ENCODE measurements at regions not wholly inside any gene's neighbourhood (a gene's known extent, or its start where the extent isn't known, plus 50 kb on each side); places are given as distances from the start of the nearest gene placed in this dataset.

- TF ChIP-seq EP300 (IDR thresholded peaks at IDR 0.05) (no peak), POLR2A (IDR thresholded peaks at IDR 0.05) (no peak)
- TF ChIP-seq, protein P1, sequence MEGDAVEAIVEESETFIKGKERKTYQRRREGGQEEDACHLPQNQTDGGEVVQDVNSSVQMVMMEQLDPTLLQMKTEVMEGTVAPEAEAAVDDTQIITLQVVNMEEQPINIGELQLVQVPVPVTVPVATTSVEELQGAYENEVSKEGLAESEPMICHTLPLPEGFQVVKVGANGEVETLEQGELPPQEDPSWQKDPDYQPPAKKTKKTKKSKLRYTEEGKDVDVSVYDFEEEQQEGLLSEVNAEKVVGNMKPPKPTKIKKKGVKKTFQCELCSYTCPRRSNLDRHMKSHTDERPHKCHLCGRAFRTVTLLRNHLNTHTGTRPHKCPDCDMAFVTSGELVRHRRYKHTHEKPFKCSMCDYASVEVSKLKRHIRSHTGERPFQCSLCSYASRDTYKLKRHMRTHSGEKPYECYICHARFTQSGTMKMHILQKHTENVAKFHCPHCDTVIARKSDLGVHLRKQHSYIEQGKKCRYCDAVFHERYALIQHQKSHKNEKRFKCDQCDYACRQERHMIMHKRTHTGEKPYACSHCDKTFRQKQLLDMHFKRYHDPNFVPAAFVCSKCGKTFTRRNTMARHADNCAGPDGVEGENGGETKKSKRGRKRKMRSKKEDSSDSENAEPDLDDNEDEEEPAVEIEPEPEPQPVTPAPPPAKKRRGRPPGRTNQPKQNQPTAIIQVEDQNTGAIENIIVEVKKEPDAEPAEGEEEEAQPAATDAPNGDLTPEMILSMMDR (IDR thresholded peaks at IDR 0.05): no peak
Observed at GRCh38 chr13:40875583-40875982, 86.2 kb downstream of the SLC25A15 start.

All from stomach (tissue), 4 donors.